ENCODE measurements at regions not wholly inside any gene's neighbourhood (a gene's known extent, or its start where the extent isn't known, plus 50 kb on each side); places are given as distances from the start of the nearest gene placed in this dataset.
"Not testable (repeated sequence)": the region's sequence is repeated elsewhere in the genome, so short reads cannot be mapped to it uniquely, and the experiment has no call there.

- no peak for DNase-seq (ENCODE audit: low read depth)
- no peak overlapping the region for H3K4me3 ChIP-seq (ENCODE audit: low read length)
- TF ChIP-seq CTCF (conservative IDR thresholded peaks at IDR 0.05; ENCODE audit: low read length): no peak
Observed at GRCh38 chr12:33536431-33536830, 96.8 kb upstream of the SYT10 start.

- no peak for DNase-seq (ENCODE audit: low read depth)
- H3K4me3 ChIP-seq (ENCODE audit: low read length): no peak overlapping the region
- no peak for TF ChIP-seq CTCF (conservative IDR thresholded peaks at IDR 0.05; ENCODE audit: low read length)
Observed at GRCh38 chr12:33546004-33546403, 106.4 kb upstream of the SYT10 start.

- H3K4me3 ChIP-seq (ENCODE audit: low read length): no peak overlapping the region
- no peak for DNase-seq (ENCODE audit: low read depth)
- no peak for TF ChIP-seq CTCF (conservative IDR thresholded peaks at IDR 0.05; ENCODE audit: low read length)
Observed at GRCh38 chr12:33547084-33547483, 107.5 kb upstream of the SYT10 start.

- H3K4me3 ChIP-seq (ENCODE audit: low read length); DNase-seq (ENCODE audit: low read depth): not testable (repeated sequence)
Observed at GRCh38 chr12:33550214-33550613, 110.6 kb upstream of the SYT10 start.

- no peak for DNase-seq (ENCODE audit: low read depth)
- H3K4me3 ChIP-seq (ENCODE audit: low read length): no peak overlapping the region
- TF ChIP-seq CTCF (conservative IDR thresholded peaks at IDR 0.05; ENCODE audit: low read length): no peak
Observed at GRCh38 chr12:33551006-33551405, 111.4 kb upstream of the SYT10 start.

- no peak for TF ChIP-seq CTCF (conservative IDR thresholded peaks at IDR 0.05; ENCODE audit: low read length)
- no peak for DNase-seq (ENCODE audit: low read depth)
- no peak overlapping the region for H3K4me3 ChIP-seq (ENCODE audit: low read length)
Observed at GRCh38 chr12:33555128-33555527, 115.5 kb upstream of the SYT10 start.

- DNase-seq (ENCODE audit: low read depth): no peak
- no peak for TF ChIP-seq CTCF (conservative IDR thresholded peaks at IDR 0.05; ENCODE audit: low read length)
- H3K4me3 ChIP-seq (ENCODE audit: low read length): no peak overlapping the region
Observed at GRCh38 chr12:33560653-33561208, 121.1 kb upstream of the SYT10 start.

GRCh38 chr12:33562401-33562800, 122.8 kb upstream of the SYT10 start:
- DNase-seq (ENCODE audit: low read depth): no peak
- no peak for TF ChIP-seq CTCF (conservative IDR thresholded peaks at IDR 0.05; ENCODE audit: low read length)
- H3K4me3 ChIP-seq (ENCODE audit: low read length): no peak overlapping the region

Data from AG10803 (cell line).